ENCODE measurements at regions not wholly inside any gene's neighbourhood (a gene's known extent, or its start where the extent isn't known, plus 50 kb on each side); places are given as distances from the start of the nearest gene placed in this dataset.

DNA sequence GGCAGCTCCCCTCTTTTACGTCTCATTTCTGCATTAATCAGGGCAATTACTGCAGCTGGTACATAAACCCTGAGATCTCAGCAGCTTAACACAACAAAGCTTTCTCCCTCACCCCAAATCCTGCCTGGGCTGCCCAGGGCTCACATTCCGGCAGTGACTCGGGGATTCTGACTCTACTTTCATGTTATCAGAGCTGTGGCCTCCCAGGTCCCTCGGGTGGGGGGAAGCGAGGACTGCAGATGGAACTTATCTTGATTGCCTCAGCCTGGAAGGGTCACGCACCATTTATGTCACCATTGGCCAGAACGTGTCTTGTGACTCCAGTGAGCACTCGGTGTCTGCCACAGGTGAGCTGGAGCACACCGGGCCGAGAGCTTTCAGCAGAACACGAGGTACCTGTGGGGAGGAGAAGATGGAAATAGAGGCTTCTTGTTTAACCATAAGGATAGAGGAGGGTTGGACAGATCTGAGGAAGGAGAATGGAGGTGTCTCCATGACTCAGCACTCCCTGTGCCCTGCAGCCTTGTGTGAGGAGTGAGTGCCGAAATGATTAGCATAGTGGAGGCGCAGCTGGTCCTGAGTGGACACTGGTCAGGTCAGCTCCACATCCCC, 88.5 kb upstream of the EXOC2 start:
- peaks cover 3% of the 10 kb centered on the region for H3K27me3 ChIP-seq (ENCODE audit: insufficient read depth, poor library complexity, severe bottlenecking)
- no peak overlapping the region for H3K4me3 ChIP-seq (replicated peaks; ENCODE audit: insufficient read depth, low read length)
- H3K27ac ChIP-seq (replicated peaks), result no peak overlapping the region
- DNase-seq (ENCODE audit: low read depth in 1 of 2, low spot score in 1 of 2), result no peak
- TF ChIP-seq CTCF (IDR thresholded peaks at IDR 0.05; ENCODE audit: insufficient read depth, low read length), result no peak
- TF ChIP-seq GABPA (IDR thresholded peaks at IDR 0.05; ENCODE audit: low read depth), result no peak

DNA sequence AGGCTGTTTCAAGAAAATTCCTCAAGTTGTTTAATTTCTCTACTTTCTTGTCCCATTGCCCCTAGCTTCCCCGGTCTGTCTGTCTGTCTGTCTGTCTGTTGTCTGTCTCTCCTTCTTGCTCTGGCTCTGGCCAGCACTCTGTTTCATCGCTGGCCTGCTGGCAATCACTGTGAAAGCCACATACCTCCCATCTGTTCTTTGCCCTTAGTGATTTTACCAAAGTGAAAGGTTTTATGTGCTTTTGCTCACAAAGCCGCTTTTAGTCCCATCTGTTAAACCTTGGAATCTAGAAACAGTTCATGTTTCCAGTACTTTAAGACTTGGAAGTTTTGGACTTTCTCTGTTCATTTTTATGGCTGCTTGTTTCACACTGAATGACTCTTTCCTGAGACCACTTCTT, 87.8 kb upstream of the EXOC2 start:
- Histone ChIP-seq H3K27me3 (ENCODE audit: insufficient read depth, poor library complexity, severe bottlenecking) (peaks cover 3% of the 10 kb centered on the region), H3K4me3 (replicated peaks; ENCODE audit: insufficient read depth, low read length) (no peak overlapping the region), H3K27ac (replicated peaks) (no peak overlapping the region)
- DNase-seq (ENCODE audit: low read depth in 1 of 2, low spot score in 1 of 2), result no peak
- TF ChIP-seq REST (IDR thresholded peaks at IDR 0.05; ENCODE audit: insufficient replicate concordance, low read depth) (no peak), POLR2AphosphoS5 (IDR thresholded peaks at IDR 0.05; ENCODE audit: low read depth) (no peak), CTCF (IDR thresholded peaks at IDR 0.05; ENCODE audit: insufficient read depth, low read length) (no peak), GABPA (IDR thresholded peaks at IDR 0.05; ENCODE audit: low read depth) (no peak), SPI1 (IDR thresholded peaks at IDR 0.05; ENCODE audit: borderline replicate concordance, low read depth) (no peak)

GRCh38 chr6:776951-777350, 84.0 kb upstream of the EXOC2 start:
- H3K27me3 ChIP-seq (ENCODE audit: insufficient read depth, poor library complexity, severe bottlenecking), result peaks cover 3% of the 10 kb centered on the region
- no peak overlapping the region for H3K27ac ChIP-seq (replicated peaks)
- TF ChIP-seq CTCF (IDR thresholded peaks at IDR 0.05; ENCODE audit: insufficient read depth, low read length) (no peak), GABPA (IDR thresholded peaks at IDR 0.05; ENCODE audit: low read depth) (no peak), REST (IDR thresholded peaks at IDR 0.05; ENCODE audit: insufficient replicate concordance, low read depth) (no peak), SPI1 (IDR thresholded peaks at IDR 0.05; ENCODE audit: borderline replicate concordance, low read depth) (no peak), POLR2AphosphoS5 (IDR thresholded peaks at IDR 0.05; ENCODE audit: low read depth) (no peak)
- DNase-seq (ENCODE audit: low read depth in 1 of 2, low spot score in 1 of 2), result no peak
- no peak overlapping the region for H3K4me3 ChIP-seq (replicated peaks; ENCODE audit: insufficient read depth, low read length)

- TF ChIP-seq CTCF (IDR thresholded peaks at IDR 0.05; ENCODE audit: insufficient read depth, low read length), result no peak
- no peak for TF ChIP-seq REST (IDR thresholded peaks at IDR 0.05; ENCODE audit: insufficient replicate concordance, low read depth)
- no peak for TF ChIP-seq GABPA (IDR thresholded peaks at IDR 0.05; ENCODE audit: low read depth)
- DNase-seq (ENCODE audit: low read depth in 1 of 2, low spot score in 1 of 2), result no peak
Measured at GRCh38 chr6:776528-776931, 83.6 kb upstream of the EXOC2 start.

More at GRCh38 chr6:776528-776931, 83.6 kb upstream of the EXOC2 start:
- H3K27ac ChIP-seq (replicated peaks), result no peak overlapping the region
- peaks cover 3% of the 10 kb centered on the region for H3K27me3 ChIP-seq (ENCODE audit: insufficient read depth, poor library complexity, severe bottlenecking)
- H3K4me3 ChIP-seq (replicated peaks; ENCODE audit: insufficient read depth, low read length), result no peak overlapping the region

Measured in HL-60 (cell line).